NCI-H345 treated with DMSO at 0.1 percent for 48 hours (cell line): ENCODE measurements at regions not wholly inside any gene's neighbourhood (a gene's known extent, or its start where the extent isn't known, plus 50 kb on each side); places are given as distances from the start of the nearest gene placed in this dataset.

Experiments
- DNase-seq: peaks from one replicate; lab custom pipeline; 2025; ENCODE audit not compliant: unreplicated experiment; lab: John Stamatoyannopoulos, UW

DNA sequence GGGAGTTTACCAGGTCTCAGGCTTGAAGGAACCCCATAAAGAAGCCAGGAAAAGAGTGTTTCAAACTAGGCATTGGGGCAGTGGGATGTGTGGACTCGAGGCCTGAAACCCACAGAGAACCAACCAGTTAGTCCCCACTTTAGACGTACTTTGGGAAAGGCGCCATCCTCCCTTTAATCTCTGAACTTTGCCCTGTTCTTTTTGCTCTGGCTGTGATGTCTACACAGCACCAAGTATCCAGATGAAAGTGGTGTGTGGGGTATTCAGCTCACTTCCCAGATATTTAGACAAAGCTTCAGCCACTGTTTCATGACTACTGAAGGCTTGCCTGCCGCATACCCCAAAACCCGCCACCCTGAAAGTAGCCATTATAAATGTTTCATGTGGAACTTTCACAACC is 116.9 kb upstream of the IRX5 start:
- DNase-seq: no peak

DNA sequence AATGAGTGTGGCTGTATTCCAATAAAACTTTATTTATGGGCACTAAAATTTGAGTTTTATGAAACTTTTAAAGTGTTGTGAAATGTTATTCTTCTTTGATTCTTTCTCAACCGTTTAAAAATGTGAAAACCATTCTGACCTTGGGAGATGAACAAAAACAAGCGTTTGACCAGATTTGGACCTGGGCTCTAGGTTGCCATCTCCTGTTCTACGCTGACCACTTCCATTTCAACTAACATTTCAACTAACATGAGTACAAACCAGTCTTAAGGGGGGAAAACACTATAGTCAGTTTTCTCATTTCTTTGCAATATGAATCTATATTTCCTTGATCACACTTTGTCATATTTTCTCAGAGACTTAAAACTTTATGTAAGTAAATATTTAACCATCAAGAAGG is 118.4 kb upstream of the IRX5 start:
- no peak for DNase-seq

DNA sequence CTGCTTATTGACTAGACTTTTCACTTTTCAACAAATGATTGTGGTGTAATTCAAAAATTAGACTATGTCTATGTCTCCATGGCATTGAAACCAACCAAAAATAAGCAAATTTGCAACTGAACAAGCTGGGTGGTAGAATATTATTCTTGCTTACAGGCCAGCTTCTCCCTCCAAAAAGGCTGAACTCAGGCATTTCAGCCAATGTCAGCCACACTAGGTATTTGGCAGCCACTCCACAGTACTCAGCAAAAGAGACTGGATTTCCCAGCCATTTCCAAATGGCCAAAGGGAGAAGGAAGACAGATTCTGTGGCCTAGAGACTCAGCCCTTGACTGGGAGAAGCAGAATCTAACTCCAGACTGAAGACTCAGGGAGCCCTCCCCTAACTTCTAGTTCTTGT is 121.8 kb upstream of the IRX5 start:
- DNase-seq: no peak

DNA sequence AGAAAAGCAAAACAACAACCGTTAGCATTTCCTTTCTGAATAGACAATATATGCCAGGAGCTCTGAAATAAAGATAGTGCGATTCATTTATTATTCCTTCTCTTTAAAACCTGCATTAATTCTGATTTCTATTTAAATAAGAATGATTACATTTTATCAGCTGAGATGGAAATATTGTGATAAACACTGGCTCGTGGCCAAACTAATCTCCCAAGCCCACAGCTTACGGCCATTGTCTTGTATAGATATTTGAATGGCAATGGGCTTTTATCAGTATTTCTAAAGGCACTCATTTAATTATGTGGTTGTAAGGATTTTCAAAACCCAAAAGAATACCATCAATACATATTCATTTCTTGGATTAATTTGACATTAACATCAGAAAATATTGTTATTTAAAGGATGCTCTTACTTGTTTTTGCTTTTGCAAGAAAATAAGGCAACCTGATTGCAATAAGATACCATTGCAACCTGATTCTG is 123.7 kb upstream of the IRX5 start:
- no peak for DNase-seq

DNA sequence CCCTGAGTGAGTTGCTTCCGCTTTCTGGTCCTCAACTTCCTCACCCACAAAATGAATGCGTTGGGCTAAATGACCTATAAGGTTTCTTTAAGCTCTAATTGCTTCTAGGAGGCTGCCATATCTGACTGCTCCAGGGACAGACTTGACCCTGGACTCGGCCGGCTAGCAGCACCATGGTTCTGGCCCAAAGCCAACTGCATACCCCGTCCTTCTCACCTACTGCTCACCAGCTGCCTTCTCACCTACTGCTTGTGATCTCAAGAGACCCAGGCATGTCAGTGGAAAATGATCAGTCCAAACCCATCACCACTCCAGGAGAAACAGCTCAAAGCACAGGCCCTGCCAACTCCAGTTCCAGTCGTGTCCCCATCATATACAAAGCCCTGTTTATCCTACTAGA is 124.3 kb upstream of the IRX5 start:
- no peak for DNase-seq

DNA sequence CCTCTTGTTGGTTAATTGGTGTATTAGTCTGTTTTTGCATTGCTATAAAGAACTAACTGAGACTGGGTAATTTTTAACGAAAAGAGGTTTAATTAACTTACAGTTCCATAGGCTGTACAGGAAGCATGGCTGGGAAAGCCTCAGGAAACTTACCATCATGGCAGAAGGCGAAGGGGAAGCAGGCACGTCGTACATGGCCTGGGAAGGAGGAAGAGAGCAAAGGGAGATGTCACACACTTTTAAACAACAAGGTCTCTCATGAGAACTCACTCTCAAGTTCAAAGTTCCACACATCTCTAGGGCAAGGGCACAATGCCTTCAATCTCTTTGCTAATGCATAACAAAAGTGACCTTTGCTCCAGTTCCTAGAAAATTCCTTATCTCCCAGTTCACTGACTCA is 125.0 kb upstream of the IRX5 start:
- DNase-seq: no peak

DNA sequence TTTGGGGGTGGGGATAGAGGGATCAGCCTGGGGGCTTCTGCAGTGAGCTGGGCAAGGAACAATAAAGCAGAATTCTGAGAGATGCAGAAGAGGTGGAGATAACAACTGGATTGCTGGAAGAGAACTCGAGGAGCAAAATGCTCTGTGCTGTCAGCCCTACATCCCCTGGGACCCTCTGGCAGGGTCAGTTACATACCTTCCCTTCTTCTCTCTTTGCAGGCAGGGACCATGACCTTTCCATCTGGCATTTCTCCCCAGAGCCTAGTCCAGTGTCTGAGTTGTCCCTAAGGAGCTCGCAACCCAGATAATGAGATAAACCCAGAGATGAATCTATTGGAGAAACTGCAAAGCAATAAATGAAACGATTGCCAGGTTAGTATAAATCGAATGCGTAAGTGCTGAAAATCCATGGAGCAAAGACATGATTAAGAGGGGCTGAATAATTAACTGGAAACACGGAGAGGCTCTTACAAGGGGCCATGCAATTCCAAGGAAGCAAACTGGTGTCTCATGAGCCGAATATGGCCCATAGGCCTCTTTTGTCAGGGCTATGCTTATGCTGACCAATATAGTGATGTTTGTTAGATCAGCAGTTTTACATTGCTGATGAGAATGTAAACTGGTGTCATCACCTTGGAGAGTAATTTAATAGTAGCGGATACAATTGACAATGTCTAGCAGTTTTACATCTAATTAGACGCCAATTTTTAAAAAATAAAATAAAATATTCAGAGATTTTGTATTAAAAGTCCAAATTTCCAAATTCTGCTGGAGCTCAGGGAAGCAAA is 129.4 kb upstream of the IRX5 start:
- no peak for DNase-seq

DNA sequence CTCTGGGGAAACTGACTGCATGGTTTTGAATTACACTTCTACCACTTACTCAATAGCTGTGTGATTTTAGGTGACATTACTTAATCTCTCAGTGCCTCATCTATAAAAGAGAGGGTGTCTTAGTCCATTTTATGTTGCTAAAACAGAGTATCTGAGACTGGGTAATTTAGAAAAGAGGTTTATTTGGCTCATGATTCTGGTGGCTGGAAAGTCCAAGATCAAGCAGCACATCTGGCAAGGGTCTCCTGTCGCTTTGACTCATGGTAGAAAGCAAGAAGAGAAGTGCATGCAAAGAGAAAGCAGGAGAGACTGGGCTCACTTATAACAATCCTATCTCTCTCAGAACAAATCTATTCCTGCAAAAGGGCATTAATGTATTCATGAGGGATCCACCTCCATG is 132.4 kb upstream of the IRX5 start:
- no peak for DNase-seq

DNA sequence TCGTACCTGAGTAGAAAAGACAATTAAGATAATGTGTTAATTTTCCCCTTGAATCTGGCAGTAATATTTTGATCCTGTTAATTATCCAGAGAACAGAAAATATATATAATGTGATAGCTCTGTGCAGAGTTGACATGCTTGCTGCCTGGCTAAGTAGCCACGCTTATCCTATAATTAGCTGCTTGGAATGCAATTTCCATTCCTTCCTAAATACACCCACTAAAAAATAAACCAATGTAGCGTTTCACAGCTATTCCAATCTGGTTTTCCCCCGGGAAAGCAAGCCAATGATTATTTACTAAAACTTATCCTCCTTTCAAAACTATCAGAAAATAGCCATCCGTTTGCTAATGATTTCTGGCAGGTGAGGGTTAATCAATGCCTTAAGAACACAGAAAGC is 134.5 kb upstream of the IRX5 start:
- DNase-seq: no peak

DNA sequence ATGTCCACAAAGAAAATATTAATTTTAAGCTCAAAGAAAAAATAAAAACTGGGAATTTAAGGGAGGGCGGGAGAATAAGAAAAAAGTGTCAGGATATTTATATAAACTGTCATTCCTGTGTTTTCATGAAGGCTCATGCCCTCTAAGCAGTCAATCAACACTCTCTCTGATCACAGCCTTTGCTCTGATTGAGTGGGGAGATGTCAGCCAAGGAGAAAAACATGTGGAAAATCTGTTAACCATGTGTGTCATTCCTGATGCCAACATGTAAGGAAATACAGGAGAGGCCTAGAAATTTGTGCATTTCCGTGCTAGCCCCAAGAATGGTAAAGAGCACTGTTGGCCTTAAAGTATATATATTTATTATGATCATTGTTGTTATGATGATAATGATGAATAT is 137.9 kb upstream of the IRX5 start:
- no peak for DNase-seq

DNA sequence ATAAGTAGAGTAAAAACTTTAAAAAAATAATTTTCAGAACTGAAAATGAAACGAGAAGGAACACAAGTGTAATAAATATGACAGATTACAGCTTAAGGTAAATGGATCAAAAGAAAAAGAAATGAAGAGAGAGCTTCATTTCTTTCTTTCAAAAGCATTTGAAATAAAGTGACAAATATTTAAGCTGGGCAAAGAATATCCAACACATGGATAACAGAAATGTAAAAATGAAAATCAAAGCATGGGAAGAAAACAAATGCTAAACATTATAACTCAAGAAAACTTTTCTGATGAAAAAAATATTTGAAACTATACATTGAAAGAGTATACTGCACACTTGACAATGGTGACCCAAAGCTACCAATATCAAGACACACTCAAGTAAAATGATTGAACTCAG is 143.6 kb upstream of the IRX5 start:
- DNase-seq: no peak

DNA sequence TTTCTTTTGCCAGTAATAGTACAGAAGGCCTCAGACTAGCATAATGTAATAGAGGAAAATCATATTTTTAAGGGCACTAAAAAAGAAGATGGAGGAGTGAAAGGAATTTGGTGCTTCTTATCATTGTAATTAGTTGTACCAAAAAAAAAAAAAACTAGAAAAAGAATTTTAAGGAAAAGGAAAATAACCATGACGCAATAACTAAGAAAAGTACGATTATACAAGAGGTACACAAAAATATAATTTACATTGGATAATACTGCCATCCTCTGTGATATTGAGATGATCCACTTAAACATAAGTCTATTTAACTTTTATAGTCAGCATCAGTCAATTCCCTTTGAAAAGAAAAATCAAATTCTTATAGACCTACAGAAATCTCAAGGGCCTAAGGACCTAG is 146.7 kb upstream of the IRX5 start:
- DNase-seq: no peak

DNA sequence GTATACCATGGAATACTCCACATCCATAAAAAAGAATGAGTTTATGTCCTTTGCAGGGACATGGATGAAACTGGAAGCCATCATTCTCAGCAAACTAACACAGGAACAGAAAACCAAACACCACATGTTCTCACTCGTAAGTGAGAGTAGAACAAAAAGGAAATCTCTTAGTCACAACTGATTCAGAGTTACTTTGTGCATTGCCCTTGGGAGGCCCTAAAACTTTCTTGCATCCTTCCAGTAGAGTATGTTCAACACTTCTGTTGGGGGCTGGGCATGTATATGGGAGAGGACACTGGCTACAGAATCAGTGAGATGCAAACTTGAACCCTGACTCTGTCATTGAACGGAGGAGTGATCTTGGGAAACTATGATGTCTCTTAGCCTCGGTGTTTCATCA is 147.4 kb upstream of the IRX5 start:
- DNase-seq: no peak

DNA sequence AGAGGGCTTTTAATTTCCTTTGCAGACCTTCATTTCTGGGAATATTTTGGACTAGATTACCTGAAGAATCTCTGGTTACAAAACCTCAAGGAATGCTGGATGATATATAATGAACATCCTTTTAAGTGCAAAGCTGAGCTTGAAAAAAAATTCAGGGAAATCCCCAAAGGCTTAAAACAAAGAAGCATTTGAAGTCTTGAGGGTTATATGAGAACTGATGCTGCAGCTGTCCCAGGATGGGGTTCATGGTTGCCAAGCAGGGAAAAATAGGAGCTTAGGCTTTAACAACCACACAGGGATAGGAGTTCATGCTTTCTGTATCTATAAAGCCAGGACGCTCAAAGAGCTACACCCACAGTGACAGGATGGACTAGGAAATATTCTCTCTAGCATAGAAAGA is 150.4 kb upstream of the IRX5 start:
- no peak for DNase-seq

DNA sequence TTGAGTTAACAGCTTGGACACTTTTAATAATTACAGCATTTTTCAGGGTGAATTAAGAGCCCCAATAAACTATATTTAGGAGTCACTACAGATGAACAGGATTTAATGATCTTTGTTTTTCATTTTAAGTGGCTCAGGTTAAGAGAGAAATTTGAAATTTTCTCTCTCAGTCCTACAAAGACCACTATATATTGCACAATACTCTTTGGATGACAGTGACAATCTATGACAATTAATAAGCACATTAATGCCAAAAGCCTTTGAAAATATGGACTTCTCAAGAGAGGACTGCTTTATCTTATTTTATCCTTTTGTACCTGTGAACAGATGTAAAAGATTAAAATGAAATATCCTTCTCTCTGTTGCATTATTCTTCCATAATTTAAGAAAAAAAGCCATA is 151.1 kb upstream of the IRX5 start:
- no peak for DNase-seq

DNA sequence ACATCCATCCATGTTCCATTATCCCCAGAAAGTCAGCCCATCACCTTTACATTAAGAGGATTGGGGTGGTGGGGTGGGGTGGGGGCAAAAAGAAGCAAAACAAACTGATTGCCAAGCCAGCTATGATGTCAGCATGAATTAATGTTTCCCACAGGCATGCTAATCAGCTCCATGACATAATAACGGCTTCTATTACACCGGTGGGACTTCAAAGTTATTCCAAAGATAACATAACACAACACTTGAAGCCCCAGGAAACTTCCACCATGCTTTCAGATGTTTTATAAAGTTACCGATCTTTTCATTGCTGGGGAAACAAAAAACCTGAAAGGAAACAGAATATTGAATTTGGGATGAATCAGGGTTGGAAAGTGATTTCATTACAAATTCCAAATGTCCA is 155.9 kb upstream of the IRX5 start:
- no peak for DNase-seq

DNA sequence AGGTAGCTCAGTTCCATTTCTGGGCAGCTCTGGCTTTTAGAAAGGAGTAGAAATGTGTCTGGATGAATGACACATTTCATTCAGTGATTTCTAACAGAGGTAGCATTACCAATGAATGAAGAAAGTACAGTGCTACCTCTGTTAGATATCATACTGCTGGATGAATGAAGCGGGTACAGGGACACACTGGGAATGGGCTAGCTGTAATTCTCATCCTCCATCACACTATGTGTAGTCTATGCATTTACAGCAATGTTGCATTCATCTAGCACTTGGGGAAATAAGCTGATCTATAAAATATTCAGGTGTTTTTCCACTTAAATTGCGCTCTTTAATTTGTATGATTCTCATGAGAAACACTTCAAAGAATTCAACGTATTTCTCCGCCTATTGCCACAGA is 158.3 kb upstream of the IRX5 start:
- DNase-seq: no peak

DNA sequence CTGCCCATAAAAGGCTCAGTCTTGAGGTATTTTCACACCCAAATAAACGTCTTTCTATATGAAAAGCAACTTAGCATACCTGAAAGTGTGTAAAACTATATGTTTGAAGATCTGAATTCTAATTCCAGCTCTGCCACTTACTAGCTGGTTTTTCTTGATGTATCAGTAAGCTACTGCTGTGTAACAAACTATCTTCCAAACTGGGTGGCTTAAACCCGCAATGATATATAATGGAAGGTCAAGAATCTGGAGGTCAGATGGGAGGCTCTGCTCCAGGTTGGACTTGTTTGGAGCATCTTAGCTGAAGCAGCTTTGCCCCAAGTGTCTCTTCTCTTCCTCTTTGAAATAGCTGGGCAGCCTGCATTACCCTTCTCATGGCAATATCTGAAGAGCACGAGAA is 164.3 kb upstream of the IRX5 start:
- DNase-seq: no peak

DNA sequence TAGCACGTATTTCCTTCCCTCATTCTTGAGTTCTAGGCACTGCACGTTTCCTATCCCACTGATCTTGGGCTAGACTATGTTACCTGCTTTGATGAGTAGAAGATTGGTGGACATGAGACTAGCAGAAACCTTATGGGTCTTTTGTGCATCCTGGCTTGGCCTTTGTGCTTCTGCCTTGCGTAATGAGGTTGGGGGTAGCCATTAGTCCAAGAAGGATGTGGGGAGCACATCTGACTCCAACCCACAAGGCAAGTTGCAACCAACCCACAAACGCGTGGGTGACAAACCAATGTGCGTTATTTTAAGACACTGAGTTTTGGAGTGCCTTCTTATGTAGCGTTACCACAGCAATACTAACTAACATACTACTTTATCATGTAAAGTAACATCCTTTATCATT is 180.4 kb upstream of the IRX5 start:
- no peak for DNase-seq

DNA sequence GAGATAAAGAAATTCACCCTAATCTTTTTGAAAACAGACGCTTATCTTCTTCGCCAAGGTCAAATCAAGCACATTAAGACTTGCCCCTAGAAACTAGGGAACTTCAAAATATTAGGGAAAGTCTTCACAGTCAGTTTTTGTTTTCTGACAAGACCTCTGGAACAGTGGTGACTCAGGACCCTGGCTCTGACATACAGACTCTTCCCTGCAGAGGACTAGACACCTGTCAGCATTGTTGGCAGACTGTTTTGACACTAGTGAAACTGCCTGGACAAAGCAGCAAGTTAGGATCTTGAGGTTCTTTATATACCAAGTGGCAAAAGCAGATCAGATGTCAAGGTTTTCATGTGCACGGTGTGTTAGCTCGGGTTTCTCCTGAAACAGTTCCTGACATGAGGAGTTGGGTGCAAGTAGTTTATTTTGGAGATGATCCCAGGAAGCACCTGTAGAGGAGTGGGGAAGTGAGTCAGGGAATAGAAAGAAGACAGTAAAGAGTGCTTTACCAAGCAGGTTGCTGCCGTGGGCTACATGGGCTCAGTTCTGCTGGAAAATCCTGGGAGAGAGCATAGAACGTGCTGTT is 182.0 kb upstream of the IRX5 start:
- DNase-seq: no peak

DNA sequence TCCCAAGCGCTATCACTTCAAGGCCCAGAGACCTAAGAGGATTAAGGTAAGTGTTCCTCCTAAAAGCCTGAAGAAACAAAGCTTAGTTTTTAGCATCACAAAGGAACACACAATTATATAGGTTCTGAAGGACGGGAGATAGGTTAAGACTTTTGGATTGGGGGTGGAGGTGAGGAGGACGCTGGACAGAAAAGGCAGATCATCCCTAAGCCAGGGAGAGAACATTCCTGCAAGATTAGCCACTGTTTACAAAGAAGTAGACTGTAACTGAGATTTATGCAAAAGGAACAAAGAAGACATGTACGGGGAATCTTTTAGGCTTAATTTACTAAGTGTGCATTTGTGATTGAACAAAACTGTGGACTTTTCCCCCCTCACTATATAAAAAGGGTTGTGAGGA is 184.1 kb upstream of the IRX5 start:
- no peak for DNase-seq

DNA sequence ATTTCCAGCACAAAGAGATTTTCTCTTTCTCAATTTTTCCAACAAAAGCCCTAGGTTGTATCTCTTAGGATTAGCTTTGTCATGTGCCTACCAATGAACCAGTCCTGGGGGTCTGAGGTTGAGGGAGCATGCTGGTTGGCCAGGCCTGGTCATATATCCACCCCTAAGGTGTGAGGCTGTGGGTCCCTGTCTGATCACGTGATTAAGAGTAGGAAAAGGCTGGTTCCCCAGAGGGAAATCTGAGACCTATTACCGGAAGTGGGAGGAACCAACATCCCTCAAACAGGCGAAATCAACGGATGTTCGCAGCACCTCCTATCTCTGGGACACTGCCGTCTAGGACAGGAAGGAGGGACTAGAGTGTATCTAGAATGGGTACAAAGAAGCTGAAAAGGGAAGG is 185.7 kb upstream of the IRX5 start:
- DNase-seq: no peak

DNA sequence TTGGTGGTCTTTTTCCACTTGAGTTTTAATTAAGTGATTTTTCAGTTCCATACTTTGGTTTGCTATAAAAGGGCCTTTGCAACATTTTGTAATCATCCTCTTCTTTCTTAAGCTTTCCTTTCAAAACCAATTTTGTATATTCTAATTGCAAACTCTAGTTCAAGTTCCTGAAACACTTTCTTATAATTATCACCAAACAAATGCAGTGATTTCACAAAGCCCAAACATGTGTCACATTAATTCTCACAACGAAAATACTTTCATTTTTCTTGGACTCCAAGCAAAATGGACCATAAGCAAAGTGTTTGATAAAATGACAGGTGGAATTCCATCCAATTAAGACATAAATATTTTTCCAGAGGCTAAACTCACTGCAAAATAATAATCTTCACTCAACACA is 188.2 kb upstream of the IRX5 start:
- DNase-seq: no peak
